ENCODE measurements at regions not wholly inside any gene's neighbourhood (a gene's known extent, or its start where the extent isn't known, plus 50 kb on each side); places are given as distances from the start of the nearest gene placed in this dataset.

DNA sequence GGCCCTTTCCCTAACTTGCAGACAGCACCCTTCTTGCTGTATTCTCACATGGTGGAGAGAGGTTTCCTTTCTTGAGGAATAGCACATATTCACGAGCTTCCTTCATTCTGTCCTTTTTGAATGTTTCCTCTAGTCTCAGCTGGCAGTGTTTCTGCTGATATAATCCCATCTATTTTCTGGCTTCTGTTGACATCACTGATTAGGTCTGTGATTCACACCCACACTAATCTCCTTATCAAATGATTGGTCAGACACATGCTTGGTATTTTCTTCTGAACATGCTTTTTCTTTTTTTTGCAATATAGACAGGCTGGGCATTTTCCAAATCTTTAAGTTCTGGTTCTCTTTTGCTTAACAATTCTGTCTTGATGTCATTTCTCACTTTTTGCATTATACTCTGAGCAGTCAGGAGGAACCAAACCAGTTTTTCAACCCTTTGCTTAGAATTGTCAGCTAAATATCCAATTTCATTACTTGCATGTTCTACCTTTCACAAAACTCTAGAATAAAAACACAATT, 65.4 kb downstream of the OXSM start:
- TF ChIP-seq, protein P1, sequence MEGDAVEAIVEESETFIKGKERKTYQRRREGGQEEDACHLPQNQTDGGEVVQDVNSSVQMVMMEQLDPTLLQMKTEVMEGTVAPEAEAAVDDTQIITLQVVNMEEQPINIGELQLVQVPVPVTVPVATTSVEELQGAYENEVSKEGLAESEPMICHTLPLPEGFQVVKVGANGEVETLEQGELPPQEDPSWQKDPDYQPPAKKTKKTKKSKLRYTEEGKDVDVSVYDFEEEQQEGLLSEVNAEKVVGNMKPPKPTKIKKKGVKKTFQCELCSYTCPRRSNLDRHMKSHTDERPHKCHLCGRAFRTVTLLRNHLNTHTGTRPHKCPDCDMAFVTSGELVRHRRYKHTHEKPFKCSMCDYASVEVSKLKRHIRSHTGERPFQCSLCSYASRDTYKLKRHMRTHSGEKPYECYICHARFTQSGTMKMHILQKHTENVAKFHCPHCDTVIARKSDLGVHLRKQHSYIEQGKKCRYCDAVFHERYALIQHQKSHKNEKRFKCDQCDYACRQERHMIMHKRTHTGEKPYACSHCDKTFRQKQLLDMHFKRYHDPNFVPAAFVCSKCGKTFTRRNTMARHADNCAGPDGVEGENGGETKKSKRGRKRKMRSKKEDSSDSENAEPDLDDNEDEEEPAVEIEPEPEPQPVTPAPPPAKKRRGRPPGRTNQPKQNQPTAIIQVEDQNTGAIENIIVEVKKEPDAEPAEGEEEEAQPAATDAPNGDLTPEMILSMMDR (conservative IDR thresholded peaks at IDR 0.05; ENCODE audit: low read depth, low read length), result no peak
- DNase-seq (ENCODE audit: low read depth), result peak; percentile 75
- H3K4me3 ChIP-seq (ENCODE audit: low read length), result no peak overlapping the region

DNA sequence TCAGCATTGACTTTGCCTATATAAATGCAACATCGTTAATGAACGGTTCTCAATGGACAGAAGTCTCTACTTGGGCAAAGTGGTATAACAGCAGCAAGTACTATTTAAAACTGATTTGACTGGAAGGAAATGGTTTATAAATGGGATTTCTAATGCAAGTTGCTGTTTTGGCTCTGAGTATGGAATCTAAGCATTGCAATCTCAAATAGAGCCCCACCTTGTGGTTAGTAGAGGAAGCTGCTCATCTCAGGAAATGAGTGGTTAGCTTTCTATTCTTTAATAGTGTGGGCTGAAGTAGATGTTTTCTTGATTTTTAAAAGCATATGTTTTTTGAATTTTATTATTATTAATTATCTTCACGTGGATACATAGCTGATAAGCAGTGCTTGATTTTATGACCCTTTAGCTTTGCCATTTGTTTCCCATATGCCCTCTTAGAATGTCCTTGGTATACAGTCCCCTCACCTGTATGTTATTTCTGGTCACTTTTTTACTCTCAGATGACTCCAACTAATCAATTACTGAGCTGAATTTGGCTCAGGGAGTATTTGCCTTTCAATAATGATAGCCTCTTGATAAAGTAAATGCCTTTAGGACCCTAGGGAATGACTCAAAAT, 67.1 kb downstream of the OXSM start:
- DNase-seq (ENCODE audit: low read depth), result peak; percentile 22
- no peak overlapping the region for H3K4me3 ChIP-seq (ENCODE audit: low read length)
- TF ChIP-seq, protein P1 (conservative IDR thresholded peaks at IDR 0.05; ENCODE audit: low read depth, low read length), result peak; percentile 86

DNA sequence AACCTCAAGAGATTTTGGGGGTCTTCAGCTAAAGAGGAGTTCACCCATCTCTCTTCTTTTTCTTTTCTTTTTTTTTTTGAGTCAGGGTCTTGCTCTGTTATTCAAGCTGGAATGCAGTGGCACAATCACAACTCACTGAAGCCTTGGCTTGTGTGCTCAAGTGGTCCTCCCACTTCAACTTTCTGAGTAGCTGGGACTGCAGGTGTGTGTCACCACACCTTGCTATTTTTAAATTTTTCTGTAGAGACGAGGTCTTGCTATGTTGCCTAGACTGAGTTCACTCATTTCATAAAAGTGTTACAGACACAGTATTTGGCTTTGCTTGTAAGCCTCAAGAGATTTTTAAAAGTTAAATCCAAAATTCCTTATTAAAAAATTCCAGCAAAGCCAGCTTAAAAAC, 71.7 kb downstream of the OXSM start:
- DNase-seq (ENCODE audit: low read depth), result no peak
- no peak overlapping the region for H3K4me3 ChIP-seq (ENCODE audit: low read length)
- TF ChIP-seq, protein P1 (conservative IDR thresholded peaks at IDR 0.05; ENCODE audit: low read depth, low read length), result no peak

DNA sequence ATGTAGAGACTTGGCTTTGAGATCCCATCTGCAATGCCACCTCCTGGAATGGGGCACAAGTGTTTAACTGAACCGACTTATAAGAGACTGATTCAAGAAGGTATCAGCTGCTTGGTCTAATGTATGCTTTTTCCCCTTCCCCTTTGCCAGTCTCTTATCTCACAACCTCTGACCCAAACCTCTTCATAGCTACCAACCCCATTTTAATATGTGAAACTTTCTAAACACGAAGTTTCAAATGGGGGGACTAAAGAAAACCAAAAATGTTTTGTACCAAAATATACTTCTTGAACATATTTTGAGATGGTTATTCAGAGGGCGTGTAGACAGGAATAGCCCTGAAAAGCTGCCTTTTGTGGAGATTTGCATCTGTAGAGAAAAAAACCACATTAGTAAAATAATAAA, 73.1 kb downstream of the OXSM start:
- no peak overlapping the region for H3K4me3 ChIP-seq (ENCODE audit: low read length)
- TF ChIP-seq, protein P1 (conservative IDR thresholded peaks at IDR 0.05; ENCODE audit: low read depth, low read length), result no peak
- no peak for DNase-seq (ENCODE audit: low read depth)

- no peak overlapping the region for H3K4me3 ChIP-seq (ENCODE audit: low read length)
- TF ChIP-seq, protein P1 (conservative IDR thresholded peaks at IDR 0.05; ENCODE audit: low read depth, low read length), result peak; percentile 52
- DNase-seq (ENCODE audit: low read depth), result no peak
These were observed 73.6 kb downstream of the OXSM start for GRCh38 chr3:25863416-25863959.

DNA sequence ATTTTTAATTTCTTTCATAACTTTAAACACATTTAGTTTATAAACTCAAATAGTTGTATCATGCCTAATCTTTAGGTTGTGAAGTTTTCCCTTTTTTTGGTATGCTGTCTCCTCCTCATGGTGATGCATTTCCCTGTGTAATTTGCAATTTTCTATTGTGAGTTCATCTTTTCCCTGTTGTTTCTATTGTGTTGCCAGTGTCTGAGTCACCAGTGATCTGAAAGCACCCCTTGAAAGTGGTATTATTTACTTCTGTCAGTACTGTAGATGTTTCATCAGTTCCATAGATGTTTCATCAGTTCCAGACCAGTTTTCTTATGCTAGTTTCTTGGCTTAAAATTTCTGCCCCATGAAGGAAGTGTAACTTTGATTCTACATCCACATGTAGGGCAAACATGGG, 80.6 kb downstream of the OXSM start:
- no peak overlapping the region for H3K4me3 ChIP-seq (ENCODE audit: low read length)
- no peak for DNase-seq (ENCODE audit: low read depth)
- TF ChIP-seq, protein P1 (conservative IDR thresholded peaks at IDR 0.05; ENCODE audit: low read depth, low read length), result no peak

All from retinal pigment epithelial cell (primary cell).